CD8-positive, alpha-beta memory T cell (primary cell): ENCODE measurements at regions not wholly inside any gene's neighbourhood (a gene's known extent, or its start where the extent isn't known, plus 50 kb on each side); places are given as distances from the start of the nearest gene placed in this dataset.

Source experiments
- CTCF ChIA-PET: fragments of 350-600 bp; sonication (Branson Sonifier 250); formaldehyde crosslinking; loops from one replicate; lab custom pipeline; 2021; ENCODE audit warnings: antibody characterized with exemption; lab: Charles Lee
- POLR2A ChIA-PET: fragments of 350-600 bp; sonication (Branson Sonifier 250); formaldehyde crosslinking; loops from one replicate; lab custom pipeline; 2021; ENCODE audit warnings: antibody characterized with exemption; lab: Charles Lee
- DNase-seq, 5 donors: peaks; one replicate each; pipeline versions ENCODE4 v3.0.0 to v3.0.0-alpha.2; 2020 to 2022; ENCODE audit warnings: mixed read lengths in 1 of 5
- H3K27ac ChIP-seq: one replicate; pipeline ENCODE4 v1.7.0; 2013; ENCODE audit warnings: low read depth, mild to moderate bottlenecking, low read length, moderate library complexity
- H3K27me3 ChIP-seq: 2 replicates; pipeline ENCODE4 v1.7.0; 2013; ENCODE audit warnings: low read length, mild to moderate bottlenecking; ENCODE audit not compliant: insufficient read depth, poor library complexity, severe bottlenecking
- H3K36me3 ChIP-seq: 2 replicates; pipeline ENCODE4 v1.7.0; 2013; ENCODE audit warnings: mild to moderate bottlenecking, low read length, moderate library complexity; ENCODE audit not compliant: insufficient read depth
- H3K4me1 ChIP-seq: 2 replicates; pipeline ENCODE4 v1.7.0; 2013; ENCODE audit warnings: mild to moderate bottlenecking, low read length, moderate library complexity; ENCODE audit not compliant: insufficient read depth
- H3K4me3 ChIP-seq: 2 replicates; pipeline ENCODE4 v1.7.0; 2013; ENCODE audit warnings: mild to moderate bottlenecking, low read length
- H3K9me3 ChIP-seq: 2 replicates; pipeline ENCODE4 v1.7.0; 2013; ENCODE audit warnings: mild to moderate bottlenecking, low read length
- H3K27ac Mint-ChIP-seq, 8 donors: one replicate each; pipeline ENCODE4 v1.8.0; 2020 to 2021; ENCODE audit warnings: mixed read lengths in 8 of 8, mild to moderate bottlenecking in 6 of 8, inconsistent platforms in 3 of 8, moderate library complexity in 3 of 8
- H3K27me3 Mint-ChIP-seq, 2 donors: one replicate each; pipeline ENCODE4 v1.8.0; 2020 to 2021; ENCODE audit warnings: mixed read lengths in 2 of 2, mild to moderate bottlenecking in 1 of 2, moderate library complexity in 1 of 2
- H3K36me3 Mint-ChIP-seq, 3 donors: one replicate each; pipeline ENCODE4 v1.8.0; 2020 to 2021; ENCODE audit warnings: mixed read lengths in 3 of 3, inconsistent platforms in 1 of 3, mild to moderate bottlenecking in 1 of 3
- H3K4me1 Mint-ChIP-seq, 3 donors: one replicate each; pipeline ENCODE4 v1.8.0; 2020 to 2021; ENCODE audit warnings: mixed read lengths in 3 of 3, inconsistent platforms in 1 of 3, mild to moderate bottlenecking in 1 of 3
- H3K4me3 Mint-ChIP-seq, 7 donors: one replicate each; pipeline ENCODE4 v1.8.0; 2020 to 2021; ENCODE audit warnings: mixed read lengths in 7 of 7, mild to moderate bottlenecking in 6 of 7, moderate library complexity in 4 of 7, inconsistent platforms in 2 of 7
- H3K9me3 Mint-ChIP-seq, 5 donors: one replicate each; pipeline ENCODE4 v1.8.0; 2020 to 2022; ENCODE audit warnings: mixed read lengths in 5 of 5, mild to moderate bottlenecking in 3 of 5, moderate library complexity in 2 of 5, inconsistent platforms in 1 of 5

- H3K4me1 Mint-ChIP-seq = no peaks in the 10 kb centered on the region
- DNase-seq = no peak
- peaks cover 0 to 7% (median 3%) of the 10 kb centered on the region in 5 donors for H3K9me3 Mint-ChIP-seq
- ChIA-PET CTCF (no interaction called here), POLR2A (no interaction called here)
- H3K27me3 ChIP-seq = no peaks in the 10 kb centered on the region
- no peak overlapping the region for H3K4me3 Mint-ChIP-seq
- H3K27ac ChIP-seq = no peak overlapping the region
- H3K27ac Mint-ChIP-seq = no peak overlapping the region
- H3K9me3 ChIP-seq = no peaks in the 10 kb centered on the region
- H3K27me3 Mint-ChIP-seq = no peaks in the 10 kb centered on the region
- no peak overlapping the region for H3K4me3 ChIP-seq
- H3K4me1 ChIP-seq = no peaks in the 10 kb centered on the region
- no peaks in the 10 kb centered on the region for H3K36me3 ChIP-seq
- H3K36me3 Mint-ChIP-seq = no peaks in the 10 kb centered on the region
Observed at GRCh38 chr3:176581589-176581988, 615.7 kb downstream of the TBL1XR1 start.

- POLR2A ChIA-PET = no interaction called here
- H3K4me1 Mint-ChIP-seq = no peaks in the 10 kb centered on the region
- H3K36me3 Mint-ChIP-seq = no peaks in the 10 kb centered on the region
- H3K9me3 Mint-ChIP-seq = peaks cover 0 to 7% (median 3%) of the 10 kb centered on the region in 5 donors
- CTCF ChIA-PET = no interaction called here
- Histone ChIP-seq H3K27me3 (no peaks in the 10 kb centered on the region), H3K4me1 (no peaks in the 10 kb centered on the region), H3K36me3 (no peaks in the 10 kb centered on the region), H3K27ac (no peak overlapping the region), H3K9me3 (no peaks in the 10 kb centered on the region), H3K4me3 (no peak overlapping the region)
- no peak for DNase-seq
- H3K27me3 Mint-ChIP-seq = no peaks in the 10 kb centered on the region
- H3K4me3 Mint-ChIP-seq = no peak overlapping the region
- no peak overlapping the region for H3K27ac Mint-ChIP-seq
Observed at GRCh38 chr3:176579711-176580185, 617.5 kb downstream of the TBL1XR1 start.

GRCh38 chr3:176578316-176578715 is 619.0 kb downstream of the TBL1XR1 start:
- no peaks in the 10 kb centered on the region for H3K36me3 Mint-ChIP-seq
- no peak overlapping the region for H3K27ac Mint-ChIP-seq

GRCh38 chr3:176577447-176577846 is 619.8 kb downstream of the TBL1XR1 start:
- DNase-seq = no peak
- Mint-ChIP-seq H3K4me3 (no peak overlapping the region), H3K9me3 (peaks cover 0 to 7% (median 0%) of the 10 kb centered on the region in 5 donors), H3K36me3 (no peaks in the 10 kb centered on the region), H3K27ac (no peak overlapping the region), H3K4me1 (no peaks in the 10 kb centered on the region), H3K27me3 (no peaks in the 10 kb centered on the region)
- Histone ChIP-seq H3K27me3 (no peaks in the 10 kb centered on the region), H3K9me3 (no peaks in the 10 kb centered on the region), H3K4me3 (no peak overlapping the region), H3K27ac (no peak overlapping the region), H3K4me1 (no peaks in the 10 kb centered on the region), H3K36me3 (no peaks in the 10 kb centered on the region)
- ChIA-PET POLR2A (no interaction called here), CTCF (no interaction called here)

More at GRCh38 chr3:176578316-176578715, 619.0 kb downstream of the TBL1XR1 start:
- no peak for DNase-seq
- Histone ChIP-seq H3K4me3 (no peak overlapping the region), H3K36me3 (no peaks in the 10 kb centered on the region), H3K27ac (no peak overlapping the region), H3K9me3 (no peaks in the 10 kb centered on the region), H3K27me3 (no peaks in the 10 kb centered on the region), H3K4me1 (no peaks in the 10 kb centered on the region)
- Mint-ChIP-seq H3K4me3 (no peak overlapping the region), H3K27me3 (no peaks in the 10 kb centered on the region), H3K9me3 (peaks cover 0 to 7% (median 2%) of the 10 kb centered on the region in 5 donors), H3K4me1 (no peaks in the 10 kb centered on the region)
- CTCF ChIA-PET = no interaction called here
- POLR2A ChIA-PET = no interaction called here

GRCh38 chr3:176574786-176575185 is 622.5 kb downstream of the TBL1XR1 start:
- POLR2A ChIA-PET = no interaction called here
- no peaks in the 10 kb centered on the region for H3K36me3 Mint-ChIP-seq
- DNase-seq = no peak
- no peak overlapping the region for H3K4me3 Mint-ChIP-seq
- no peaks in the 10 kb centered on the region for H3K27me3 Mint-ChIP-seq
- peaks cover 0 to 2% (median 0%) of the 10 kb centered on the region in 5 donors for H3K9me3 Mint-ChIP-seq
- H3K27ac Mint-ChIP-seq = no peak overlapping the region
- no peaks in the 10 kb centered on the region for H3K4me1 ChIP-seq
- H3K27me3 ChIP-seq = no peaks in the 10 kb centered on the region
- no peak overlapping the region for H3K27ac ChIP-seq
- H3K36me3 ChIP-seq = no peaks in the 10 kb centered on the region
- no peaks in the 10 kb centered on the region for H3K4me1 Mint-ChIP-seq
- H3K9me3 ChIP-seq = no peaks in the 10 kb centered on the region
- CTCF ChIA-PET = no interaction called here
- no peak overlapping the region for H3K4me3 ChIP-seq

- no peak overlapping the region for H3K4me3 Mint-ChIP-seq
- Histone ChIP-seq H3K36me3 (no peaks in the 10 kb centered on the region), H3K27ac (no peak overlapping the region), H3K4me3 (no peak overlapping the region), H3K27me3 (no peaks in the 10 kb centered on the region), H3K4me1 (no peaks in the 10 kb centered on the region), H3K9me3 (no peaks in the 10 kb centered on the region)
- DNase-seq = no peak
- no peaks in the 10 kb centered on the region for H3K27me3 Mint-ChIP-seq
- peaks cover 0 to 5% (median 2%) of the 10 kb centered on the region in 5 donors for H3K9me3 Mint-ChIP-seq
- H3K4me1 Mint-ChIP-seq = no peaks in the 10 kb centered on the region
- ChIA-PET POLR2A (no interaction called here), CTCF (no interaction called here)
- no peaks in the 10 kb centered on the region for H3K36me3 Mint-ChIP-seq
- H3K27ac Mint-ChIP-seq = no peak overlapping the region
Observed at GRCh38 chr3:176571926-176572325, 625.4 kb downstream of the TBL1XR1 start.

- Mint-ChIP-seq H3K27ac (no peak overlapping the region), H3K4me1 (no peaks in the 10 kb centered on the region), H3K9me3 (peaks cover 0 to 5% (median 2%) of the 10 kb centered on the region in 5 donors), H3K27me3 (no peaks in the 10 kb centered on the region), H3K36me3 (no peaks in the 10 kb centered on the region), H3K4me3 (no peak overlapping the region)
- ChIA-PET POLR2A (no interaction called here), CTCF (no interaction called here)
- DNase-seq = no peak
- Histone ChIP-seq H3K36me3 (no peaks in the 10 kb centered on the region), H3K4me3 (no peak overlapping the region), H3K9me3 (no peaks in the 10 kb centered on the region), H3K27me3 (no peaks in the 10 kb centered on the region), H3K27ac (no peak overlapping the region), H3K4me1 (no peaks in the 10 kb centered on the region)
Observed at GRCh38 chr3:176570992-176571391, 626.3 kb downstream of the TBL1XR1 start.

- Mint-ChIP-seq H3K9me3 (peaks cover 2 to 15% (median 5%) of the 10 kb centered on the region in 5 donors), H3K4me3 (no peak overlapping the region), H3K4me1 (no peaks in the 10 kb centered on the region), H3K27me3 (peaks cover 0 to 2% of the 10 kb centered on the region in 2 donors), H3K36me3 (no peaks in the 10 kb centered on the region), H3K27ac (no peak overlapping the region)
- ChIA-PET CTCF (no interaction called here), POLR2A (no interaction called here)
- H3K27ac ChIP-seq = no peak overlapping the region
- no peaks in the 10 kb centered on the region for H3K4me1 ChIP-seq
- H3K36me3 ChIP-seq = no peaks in the 10 kb centered on the region
- H3K4me3 ChIP-seq = no peak overlapping the region
- no peak for DNase-seq
- H3K9me3 ChIP-seq = no peaks in the 10 kb centered on the region
- no peaks in the 10 kb centered on the region for H3K27me3 ChIP-seq
Observed at GRCh38 chr3:176568189-176568588, 629.1 kb downstream of the TBL1XR1 start.

- Histone ChIP-seq H3K36me3 (no peaks in the 10 kb centered on the region), H3K4me1 (no peaks in the 10 kb centered on the region), H3K4me3 (no peak overlapping the region), H3K27ac (no peak overlapping the region), H3K9me3 (no peaks in the 10 kb centered on the region), H3K27me3 (no peaks in the 10 kb centered on the region)
- CTCF ChIA-PET = no interaction called here
- Mint-ChIP-seq H3K4me3 (no peak overlapping the region), H3K4me1 (no peaks in the 10 kb centered on the region), H3K9me3 (peaks cover 2 to 15% (median 6%) of the 10 kb centered on the region in 5 donors), H3K27ac (no peak overlapping the region), H3K27me3 (peaks cover 0 to 2% of the 10 kb centered on the region in 2 donors), H3K36me3 (no peaks in the 10 kb centered on the region)
- POLR2A ChIA-PET = no interaction called here
- DNase-seq = no peak
Observed at GRCh38 chr3:176566757-176567156, 630.5 kb downstream of the TBL1XR1 start.
